Sigmoid colon (tissue), 4 donors: ENCODE measurements at regions not wholly inside any gene's neighbourhood (a gene's known extent, or its start where the extent isn't known, plus 50 kb on each side); places are given as distances from the start of the nearest gene placed in this dataset.

Experiments
- CTCF ChIP-seq, 4 experiments: fragments of 450-650 bp in 3 of 4; fragments of 200-600 bp in 1 of 4; IDR thresholded peaks; one replicate each; pipeline ENCODE4 v1.5.1; 2016 to 2019; ENCODE audit warnings: antibody characterized with exemption in 4 of 4, mild to moderate bottlenecking in 3 of 4, moderate library complexity in 2 of 4
- POLR2A ChIP-seq, 2 donors: fragments of 450-650 bp; IDR thresholded peaks; one replicate each; pipeline ENCODE4 v1.6.1; 2016; ENCODE audit warnings: antibody characterized with exemption in 2 of 2, mild to moderate bottlenecking in 2 of 2, moderate library complexity in 2 of 2
- POLR2AphosphoS5 ChIP-seq, 4 donors: sonication (generic); formaldehyde crosslinking; IDR thresholded peaks; one replicate each; pipeline ENCODE4 v1.6.1; 2017; ENCODE audit warnings: antibody characterized with exemption in 4 of 4

GRCh38 chr19:31937983-31938382 is 407.4 kb upstream of the ZNF507 start:
- TF ChIP-seq CTCF (IDR thresholded peaks at IDR 0.05) (no peak), POLR2AphosphoS5 (IDR thresholded peaks at IDR 0.05) (no peak), POLR2A (IDR thresholded peaks at IDR 0.05) (no peak)
